PC-9 (cell line): ENCODE measurements at regions not wholly inside any gene's neighbourhood (a gene's known extent, or its start where the extent isn't known, plus 50 kb on each side); places are given as distances from the start of the nearest gene placed in this dataset.

ENCODE experiments used
- BruUV-seq: library from RNA; stranded (reverse); fragments of 400-500 nt; replicated peaks from 2 replicates; lab custom pipeline; 2021; lab: Mats Ljungman, UMichigan
- CTCF ChIA-PET: fragments of 300-600 bp; sonication (Branson Sonifier 250); formaldehyde crosslinking; loops from one replicate; lab custom pipeline; 2022; ENCODE audit warnings: antibody characterized with exemption; lab: Charles Lee
- POLR2A ChIA-PET: fragments of 300-600 bp; sonication (Branson Sonifier 250); formaldehyde crosslinking; loops from one replicate; lab custom pipeline; 2022; ENCODE audit warnings: antibody characterized with exemption; ENCODE audit not compliant: unreplicated experiment; lab: Charles Lee
- DNase-seq, 2 experiments: peaks; one replicate each; pipeline versions ENCODE4 v3.0.0 to v3.0.0-alpha.2; 2015 to 2022; ENCODE audit warnings: mixed read lengths in 1 of 2
- H2AFZ ChIP-seq: fragments of 200-600 bp; sonication (generic); 2 replicates; pipeline ENCODE4 v1.8.1; 2017; ENCODE audit warnings: antibody characterized with exemption
- H3F3A ChIP-seq: fragments of 200-600 bp; sonication (generic); 2 replicates; pipeline ENCODE4 v1.8.1; 2017; ENCODE audit warnings: antibody characterized with exemption, mild to moderate bottlenecking, low read depth; ENCODE audit not compliant: insufficient read depth
- H3K27ac ChIP-seq: fragments of 200-600 bp; sonication (generic); 2 replicates; pipeline ENCODE4 v1.6.1; 2016; ENCODE audit warnings: mixed run types
- H3K27me3 ChIP-seq: fragments of 200-600 bp; sonication (generic); 2 replicates; pipeline ENCODE4 v1.6.1; 2016; ENCODE audit warnings: low read depth, mixed run types; ENCODE audit not compliant: insufficient read depth
- H3K36me3 ChIP-seq: fragments of 200-600 bp; sonication (generic); 2 replicates; pipeline ENCODE4 v1.6.1; 2016; ENCODE audit warnings: low read depth, mixed run types
- H3K4me1 ChIP-seq: fragments of 200-600 bp; sonication (generic); replicated peaks from 2 replicates; pipeline ENCODE4 v1.6.1; 2016; ENCODE audit warnings: mixed run types; ENCODE audit not compliant: insufficient read depth
- H3K4me2 ChIP-seq: fragments of 200-600 bp; sonication (generic); 2 replicates; pipeline ENCODE4 v1.6.1; 2017; ENCODE audit warnings: mixed run types
- H3K4me3 ChIP-seq: fragments of 200-600 bp; sonication (generic); 2 replicates; pipeline ENCODE4 v1.6.1; 2016; ENCODE audit warnings: mixed run types
- H3K79me2 ChIP-seq: fragments of 200-600 bp; sonication (generic); 2 replicates; pipeline ENCODE4 v1.6.1; 2017; ENCODE audit warnings: low read depth, mixed run types
- H3K9me2 ChIP-seq: fragments of 200-600 bp; sonication (generic); 2 replicates; pipeline ENCODE4 v1.8.1; 2017; ENCODE audit warnings: mild to moderate bottlenecking; ENCODE audit not compliant: insufficient read depth
- H3K9me3 ChIP-seq: fragments of 200-600 bp; sonication (generic); 2 replicates; pipeline ENCODE4 v1.8.1; 2016; ENCODE audit warnings: low read depth; ENCODE audit not compliant: insufficient read depth
- H4K20me1 ChIP-seq: fragments of 200-600 bp; sonication (generic); 2 replicates; pipeline ENCODE4 v1.8.1; 2017; ENCODE audit not compliant: insufficient read depth
- EZH2 ChIP-seq: fragments of 200-600 bp; sonication (generic); IDR thresholded peaks from 2 replicates; pipeline ENCODE4 v1.8.0; 2017; ENCODE audit warnings: antibody characterized with exemption, low read depth
- intact Hi-C: fragments of 100-400 bp; cut with micrococcal nuclease; formaldehyde crosslinking; loops from one replicate; pipeline ENCODE4 v1.10.0; 2022; ENCODE audit not compliant: unreplicated experiment
- TF ChIP-seq, protein P1 (sequence below): fragments of 200-600 bp; sonication (generic); conservative IDR thresholded peaks from 2 replicates; pipeline ENCODE4 v1.6.1; 2017; ENCODE audit warnings: mixed run types, antibody characterized with exemption, mild to moderate bottlenecking, moderate library complexity

- Histone ChIP-seq H3K9me2 (no peaks in the 10 kb centered on the region), H3F3A (no peaks in the 10 kb centered on the region), H2AFZ (no peak overlapping the region), H3K9me3 (no peaks in the 10 kb centered on the region), H3K27me3 (no peaks in the 10 kb centered on the region), H3K79me2 (no peaks in the 10 kb centered on the region), H3K4me3 (no peak overlapping the region), H3K4me2 (no peak overlapping the region), H4K20me1 (no peaks in the 10 kb centered on the region), H3K4me1 (no peaks in the 10 kb centered on the region), H3K27ac (no peak overlapping the region), H3K36me3 (no peaks in the 10 kb centered on the region)
- CTCF ChIA-PET, result no interaction called here
- no TSS peak for BruUV-seq
- DNase-seq, result no peak
- POLR2A ChIA-PET, result no interaction called here
- intact Hi-C loops, result loop anchor here (10.0 kb wide), 1 partner anchor 1840 kb away; no protein-coding TSS in a partner anchor
- TF ChIP-seq, protein P1, sequence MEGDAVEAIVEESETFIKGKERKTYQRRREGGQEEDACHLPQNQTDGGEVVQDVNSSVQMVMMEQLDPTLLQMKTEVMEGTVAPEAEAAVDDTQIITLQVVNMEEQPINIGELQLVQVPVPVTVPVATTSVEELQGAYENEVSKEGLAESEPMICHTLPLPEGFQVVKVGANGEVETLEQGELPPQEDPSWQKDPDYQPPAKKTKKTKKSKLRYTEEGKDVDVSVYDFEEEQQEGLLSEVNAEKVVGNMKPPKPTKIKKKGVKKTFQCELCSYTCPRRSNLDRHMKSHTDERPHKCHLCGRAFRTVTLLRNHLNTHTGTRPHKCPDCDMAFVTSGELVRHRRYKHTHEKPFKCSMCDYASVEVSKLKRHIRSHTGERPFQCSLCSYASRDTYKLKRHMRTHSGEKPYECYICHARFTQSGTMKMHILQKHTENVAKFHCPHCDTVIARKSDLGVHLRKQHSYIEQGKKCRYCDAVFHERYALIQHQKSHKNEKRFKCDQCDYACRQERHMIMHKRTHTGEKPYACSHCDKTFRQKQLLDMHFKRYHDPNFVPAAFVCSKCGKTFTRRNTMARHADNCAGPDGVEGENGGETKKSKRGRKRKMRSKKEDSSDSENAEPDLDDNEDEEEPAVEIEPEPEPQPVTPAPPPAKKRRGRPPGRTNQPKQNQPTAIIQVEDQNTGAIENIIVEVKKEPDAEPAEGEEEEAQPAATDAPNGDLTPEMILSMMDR, result no peak
- TF ChIP-seq EZH2, result no peak
Observed at GRCh38 chr18:43794363-43794762, 517.1 kb upstream of the SYT4 start.

GRCh38 chr18:43797347-43797746 lies 520.1 kb upstream of the SYT4 start:
- TF ChIP-seq EZH2, result no peak
- TF ChIP-seq, protein P1, result no peak
- CTCF ChIA-PET, result no interaction called here
- BruUV-seq, result no TSS peak
- no peaks in the 10 kb centered on the region for H3K36me3 ChIP-seq
- H3K4me2 ChIP-seq, result no peak overlapping the region
- H2AFZ ChIP-seq, result no peak overlapping the region
- H3K27me3 ChIP-seq, result no peaks in the 10 kb centered on the region
- no peaks in the 10 kb centered on the region for H3K9me2 ChIP-seq
- POLR2A ChIA-PET, result no interaction called here
- H3K9me3 ChIP-seq, result no peaks in the 10 kb centered on the region
- intact Hi-C loops, result loop anchor here (10.0 kb wide), 1 partner anchor 1837 kb away; no protein-coding TSS in a partner anchor
- no peak overlapping the region for H3K4me3 ChIP-seq
- H3K4me1 ChIP-seq, result no peaks in the 10 kb centered on the region
- DNase-seq, result no peak
- H4K20me1 ChIP-seq, result no peaks in the 10 kb centered on the region
- no peak overlapping the region for H3K27ac ChIP-seq
- no peaks in the 10 kb centered on the region for H3F3A ChIP-seq
- no peaks in the 10 kb centered on the region for H3K79me2 ChIP-seq

- Histone ChIP-seq H3K9me3 (no peaks in the 10 kb centered on the region), H3F3A (no peaks in the 10 kb centered on the region), H3K79me2 (no peaks in the 10 kb centered on the region), H2AFZ (no peak overlapping the region), H3K27me3 (no peaks in the 10 kb centered on the region), H3K9me2 (no peaks in the 10 kb centered on the region), H3K4me1 (no peaks in the 10 kb centered on the region), H4K20me1 (no peaks in the 10 kb centered on the region), H3K27ac (no peak overlapping the region), H3K4me3 (no peak overlapping the region), H3K4me2 (no peak overlapping the region), H3K36me3 (no peaks in the 10 kb centered on the region)
- no peak for DNase-seq
- ChIA-PET CTCF (no interaction called here), POLR2A (no interaction called here)
- no TSS peak for BruUV-seq
- TF ChIP-seq EZH2, result no peak
- TF ChIP-seq, protein P1, result no peak
- intact Hi-C loops, result no loop called here
Observed at GRCh38 chr18:43800584-43800983, 523.3 kb upstream of the SYT4 start.
